GM12873 (cell line): ENCODE measurements at regions not wholly inside any gene's neighbourhood (a gene's known extent, or its start where the extent isn't known, plus 50 kb on each side); places are given as distances from the start of the nearest gene placed in this dataset.

Experiments used
- CTCF ChIP-seq: IDR thresholded peaks from 2 replicates; pipeline ENCODE4 v1.5.1; 2012; ENCODE audit warnings: low read depth, mild to moderate bottlenecking, moderate library complexity, low read length, control low read depth; ENCODE audit not compliant: insufficient read depth; ENCODE audit errors: missing control alignments

GRCh38 chr14:96617635-96618034 is 115.5 kb downstream of the PAPOLA start:
- TF ChIP-seq CTCF, result no peak

GRCh38 chr14:96622926-96623325 is 120.7 kb downstream of the PAPOLA start:
- no peak for TF ChIP-seq CTCF

- no peak for TF ChIP-seq CTCF
Observed at GRCh38 chr14:96623676-96624484, 121.7 kb downstream of the PAPOLA start.

GRCh38 chr14:96624661-96625425 is 122.7 kb downstream of the PAPOLA start:
- no peak for TF ChIP-seq CTCF

GRCh38 chr14:96625426-96625985 is 123.3 kb downstream of the PAPOLA start:
- no peak for TF ChIP-seq CTCF

- no peak for TF ChIP-seq CTCF
Observed at GRCh38 chr14:96626121-96626768, 124.1 kb downstream of the PAPOLA start.

GRCh38 chr14:96626916-96627315 is 124.7 kb downstream of the PAPOLA start:
- no peak for TF ChIP-seq CTCF
